ENCODE measurements at regions not wholly inside any gene's neighbourhood (a gene's known extent, or its start where the extent isn't known, plus 50 kb on each side); places are given as distances from the start of the nearest gene placed in this dataset.
"Not testable (repeated sequence)": the region's sequence is repeated elsewhere in the genome, so short reads cannot be mapped to it uniquely, and the experiment has no call there.

GRCh38 chr10:100642295-100642994 is 102.9 kb upstream of the PAX2 start:
- no peak for DNase-seq

GRCh38 chr10:100645091-100645490 is 100.3 kb upstream of the PAX2 start:
- DNase-seq = no peak

- no peak for DNase-seq
These were observed 99.6 kb upstream of the PAX2 start for GRCh38 chr10:100645613-100646392.

GRCh38 chr10:100647928-100648327 is 97.5 kb upstream of the PAX2 start:
- no peak for DNase-seq

- no peak for DNase-seq
These were observed 94.7 kb upstream of the PAX2 start for GRCh38 chr10:100650693-100651092.

GRCh38 chr10:100651099-100651498 is 94.3 kb upstream of the PAX2 start:
- DNase-seq = not testable (repeated sequence)

- DNase-seq = no peak
These were observed 93.5 kb upstream of the PAX2 start for GRCh38 chr10:100651916-100652315.

- DNase-seq = no peak
These were observed 92.8 kb upstream of the PAX2 start for GRCh38 chr10:100652406-100653135.

- DNase-seq = no peak
These were observed 92.0 kb upstream of the PAX2 start for GRCh38 chr10:100653238-100653956.

GRCh38 chr10:100653957-100654781 is 91.2 kb upstream of the PAX2 start:
- no peak for DNase-seq

GRCh38 chr10:100654782-100655325 is 90.5 kb upstream of the PAX2 start:
- DNase-seq = no peak

GRCh38 chr10:100655326-100655759 is 90.0 kb upstream of the PAX2 start:
- DNase-seq = no peak

GRCh38 chr10:100655760-100656421 is 89.5 kb upstream of the PAX2 start:
- DNase-seq = no peak

- no peak for DNase-seq
These were observed 88.9 kb upstream of the PAX2 start for GRCh38 chr10:100656454-100656853.

GRCh38 chr10:100658269-100658668 is 87.1 kb upstream of the PAX2 start:
- no peak for DNase-seq

- DNase-seq = no peak
These were observed 85.9 kb upstream of the PAX2 start for GRCh38 chr10:100659361-100660098.

GRCh38 chr10:100660365-100660764 is 85.0 kb upstream of the PAX2 start:
- DNase-seq = no peak

GRCh38 chr10:100660945-100661344 is 84.4 kb upstream of the PAX2 start:
- no peak for DNase-seq

- no peak for DNase-seq
These were observed 83.9 kb upstream of the PAX2 start for GRCh38 chr10:100661520-100661919.

- DNase-seq = no peak
These were observed 83.3 kb upstream of the PAX2 start for GRCh38 chr10:100662067-100662466.
